H1 (cell line): ENCODE measurements at regions not wholly inside any gene's neighbourhood (a gene's known extent, or its start where the extent isn't known, plus 50 kb on each side); places are given as distances from the start of the nearest gene placed in this dataset.

Experiments
- CTCF ChIA-PET: fragments of 300-600 bp; sonication (Branson Sonifier 250); formaldehyde crosslinking; loops from one replicate; lab custom pipeline; 2021; ENCODE audit not compliant: partially characterized antibody; lab: Charles Lee
- POLR2A ChIA-PET: fragments of 300-600 bp; sonication (Branson Sonifier 250); formaldehyde crosslinking; loops from one replicate; lab custom pipeline; 2021; ENCODE audit warnings: inconsistent platforms; ENCODE audit not compliant: partially characterized antibody; lab: Charles Lee
- DNase-seq, 2 experiments: peaks; one replicate each; pipeline versions ENCODE4 v3.0.0 to v3.0.0-alpha.2; 2010 to 2022; ENCODE audit warnings: low spot score in 2 of 2, low read depth in 1 of 2, mixed read lengths in 1 of 2
- FAIRE-seq: peaks from 2 replicates; lab custom pipeline; 2011; peaks lifted over from hg19 to GRCh38; lab: Jason Lieb, UNC
- H2AFZ ChIP-seq: 2 replicates; pipeline ENCODE4 v1.8.1; 2012; ENCODE audit warnings: low read length, inconsistent platforms
- H2AK5ac ChIP-seq: 2 replicates; pipeline ENCODE4 v1.6.1; 2013; ENCODE audit warnings: low read depth, low read length
- H2BK120ac ChIP-seq: replicated peaks from 2 replicates; pipeline ENCODE3; 2013; ENCODE audit warnings: low read depth, low read length, inconsistent platforms
- H2BK12ac ChIP-seq: 2 replicates; pipeline ENCODE4 v1.6.1; 2013; ENCODE audit warnings: low read depth, low read length
- H2BK15ac ChIP-seq: 2 replicates; pipeline ENCODE4 v1.6.1; 2013; ENCODE audit warnings: low read length
- H2BK20ac ChIP-seq: 2 replicates; pipeline ENCODE4 v1.6.1; 2013; ENCODE audit warnings: low read length
- H2BK5ac ChIP-seq: 2 replicates; pipeline ENCODE4 v1.6.1; 2013; ENCODE audit warnings: low read depth, low read length
- H3K14ac ChIP-seq: 2 replicates; pipeline ENCODE4 v1.6.1; 2013; ENCODE audit warnings: inconsistent platforms; ENCODE audit not compliant: insufficient read length
- H3K18ac ChIP-seq: 2 replicates; pipeline ENCODE4 v1.6.1; 2013; ENCODE audit warnings: low read length; ENCODE audit errors: extremely low read depth
- H3K23ac ChIP-seq: 2 replicates; pipeline ENCODE4 v1.6.1; 2013; ENCODE audit warnings: inconsistent platforms; ENCODE audit not compliant: insufficient read length
- H3K23me2 ChIP-seq: 2 replicates; pipeline ENCODE4 v1.6.1; 2013; ENCODE audit warnings: low read depth, low read length
- H3K27ac ChIP-seq: 2 replicates; pipeline ENCODE4 v1.6.1; 2011; ENCODE audit warnings: low read depth, low read length, inconsistent platforms
- H3K27me3 ChIP-seq, 4 experiments: replicated peaks in 1 of 4; 1 replicate in 1 of 4; 2 replicates in 3 of 4; pipeline versions ENCODE4 v1.6.1 to v1.8.1; 2011 to 2013; ENCODE audit warnings: low read length in 3 of 4, mild to moderate bottlenecking in 3 of 4, inconsistent platforms in 2 of 4, mixed read lengths in 2 of 4, moderate library complexity in 1 of 4; ENCODE audit not compliant: control insufficient read depth in 3 of 4, insufficient read depth in 3 of 4; ENCODE audit errors: extremely low read depth in 1 of 4
- H3K36me3 ChIP-seq, 4 experiments: 2 replicates each; pipeline versions ENCODE4 v1.6.1 to v1.8.1; 2011 to 2013; ENCODE audit warnings: mild to moderate bottlenecking in 4 of 4, low read length in 3 of 4, moderate library complexity in 2 of 4, control low read depth in 1 of 4, inconsistent platforms in 1 of 4; ENCODE audit not compliant: insufficient read depth in 4 of 4, control insufficient read depth in 2 of 4
- H3K4ac ChIP-seq: replicated peaks from 2 replicates; pipeline ENCODE3; 2013; ENCODE audit warnings: low read length, low read depth, mixed read lengths, inconsistent platforms; ENCODE audit not compliant: insufficient read length
- H3K4me1 ChIP-seq, 4 experiments: replicated peaks in 1 of 4; 1 replicate in 1 of 4; 2 replicates in 3 of 4; pipeline versions ENCODE4 v1.6.1 to v1.8.1; 2011 to 2013; ENCODE audit warnings: low read length in 3 of 4, inconsistent platforms in 2 of 4, mixed read lengths in 1 of 4; ENCODE audit not compliant: insufficient read depth in 4 of 4, control insufficient read depth in 3 of 4
- H3K4me2 ChIP-seq, 2 experiments: 2 replicates each; pipeline versions ENCODE4 v1.6.1 to v1.8.1; 2011 to 2013; ENCODE audit warnings: low read depth in 2 of 2, low read length in 2 of 2, control low read depth in 1 of 2, inconsistent platforms in 1 of 2, mild to moderate bottlenecking in 1 of 2; ENCODE audit not compliant: insufficient read depth in 1 of 2
- H3K4me3 ChIP-seq, 4 experiments: fragments of 200-600, 300-600 bp in 1 of 4; sonication (generic), shearing (Covaris generic), sonication (Bioruptor Twin) in 1 of 4; 2 replicates each; pipeline versions ENCODE4 v1.5.1 to v1.8.1; 2011 to 2016; ENCODE audit warnings: low read length in 4 of 4, low read depth in 3 of 4, control low read depth in 2 of 4, inconsistent platforms in 2 of 4, mild to moderate bottlenecking in 2 of 4, mixed read lengths in 1 of 4, moderate library complexity in 1 of 4; ENCODE audit not compliant: insufficient read depth in 2 of 4; ENCODE audit errors: extremely low read depth in 1 of 4
- H3K56ac ChIP-seq: replicated peaks from 2 replicates; pipeline ENCODE3; 2013; ENCODE audit warnings: low read depth, mild to moderate bottlenecking, mixed read lengths, low read length, inconsistent platforms; ENCODE audit not compliant: insufficient read length
- H3K79me1 ChIP-seq: 2 replicates; pipeline ENCODE4 v1.6.1; 2013; ENCODE audit warnings: low read depth, low read length, control low read depth
- H3K79me2 ChIP-seq, 2 experiments: 2 replicates each; pipeline versions ENCODE4 v1.6.1 to v1.8.1; 2012 to 2013; ENCODE audit warnings: low read length in 2 of 2, mild to moderate bottlenecking in 2 of 2, inconsistent platforms in 1 of 2; ENCODE audit not compliant: insufficient read depth in 2 of 2, control insufficient read depth in 1 of 2
- H3K9ac ChIP-seq, 4 experiments: replicated peaks in 1 of 4; 1 replicate in 1 of 4; 2 replicates in 3 of 4; pipeline versions ENCODE4 v1.6.1 to v1.8.1; 2011 to 2013; ENCODE audit warnings: low read depth in 3 of 4, low read length in 3 of 4, control low read depth in 2 of 4, mild to moderate bottlenecking in 2 of 4, moderate library complexity in 2 of 4, inconsistent platforms in 1 of 4; ENCODE audit errors: extremely low read depth in 1 of 4
- H3K9me3 ChIP-seq, 2 experiments: 2 replicates each; pipeline versions ENCODE4 v1.6.1 to v1.8.1; 2012 to 2013; ENCODE audit warnings: mild to moderate bottlenecking in 2 of 2, moderate library complexity in 2 of 2, control low read depth in 1 of 2, inconsistent platforms in 1 of 2, low read depth in 1 of 2, low read length in 1 of 2, mixed read lengths in 1 of 2; ENCODE audit not compliant: insufficient read depth in 2 of 2
- H4K20me1 ChIP-seq, 2 experiments: replicated peaks in 1 of 2; 2 replicates each; pipeline versions ENCODE3 to v1.8.1; 2011 to 2013; ENCODE audit warnings: inconsistent platforms in 2 of 2, low read length in 2 of 2, mild to moderate bottlenecking in 1 of 2; ENCODE audit not compliant: insufficient read depth in 2 of 2, control insufficient read depth in 1 of 2
- H4K5ac ChIP-seq: 2 replicates; pipeline ENCODE4 v1.6.1; 2013; ENCODE audit warnings: low read length, low read depth, mixed read lengths, inconsistent platforms; ENCODE audit not compliant: insufficient read length
- H4K8ac ChIP-seq: 2 replicates; pipeline ENCODE4 v1.8.0; 2013; ENCODE audit warnings: mild to moderate bottlenecking, moderate library complexity, low read length, inconsistent platforms; ENCODE audit not compliant: insufficient read depth; ENCODE audit errors: extremely low read depth
- H4K91ac ChIP-seq: replicated peaks from 2 replicates; pipeline ENCODE3; 2013; ENCODE audit warnings: low read length, mixed read lengths, inconsistent platforms; ENCODE audit not compliant: insufficient read length
- ASH2L ChIP-seq: fragments of 200-600, 300-600 bp; sonication (generic); IDR thresholded peaks from one replicate; pipeline ENCODE4 v1.7.1; 2017; ENCODE audit warnings: low read length
- BRCA1 ChIP-seq: IDR thresholded peaks from 2 replicates; pipeline ENCODE4 v1.6.1; 2012; ENCODE audit warnings: low read depth, low read length, improper control_type of control experiment
- SP2 ChIP-seq: IDR thresholded peaks from 2 replicates; pipeline ENCODE4 v1.6.1; 2012; ENCODE audit warnings: mild to moderate bottlenecking, low read length, inconsistent platforms
- WGBS, 2 experiments: shearing (Covaris generic) in 1 of 2; methylation state at CpG; one replicate each; pipeline versions ENCODE4 v1.1.6 to v1.1.7; 2013 to 2015; ENCODE audit warnings: low lambda C conversion rate in 2 of 2, mixed read lengths in 2 of 2, inconsistent platforms in 1 of 2, low coverage in 1 of 2, missing lambda C conversion rate in 1 of 2; ENCODE audit not compliant: insufficient replicate concordance in 2 of 2, insufficient coverage in 1 of 2, insufficient read length in 1 of 2; ENCODE audit errors: extremely low coverage in 1 of 2, missing lambda C conversion rate in 1 of 2; 5-methylcytosine and 5-hydroxymethylcytosine counted together

DNA sequence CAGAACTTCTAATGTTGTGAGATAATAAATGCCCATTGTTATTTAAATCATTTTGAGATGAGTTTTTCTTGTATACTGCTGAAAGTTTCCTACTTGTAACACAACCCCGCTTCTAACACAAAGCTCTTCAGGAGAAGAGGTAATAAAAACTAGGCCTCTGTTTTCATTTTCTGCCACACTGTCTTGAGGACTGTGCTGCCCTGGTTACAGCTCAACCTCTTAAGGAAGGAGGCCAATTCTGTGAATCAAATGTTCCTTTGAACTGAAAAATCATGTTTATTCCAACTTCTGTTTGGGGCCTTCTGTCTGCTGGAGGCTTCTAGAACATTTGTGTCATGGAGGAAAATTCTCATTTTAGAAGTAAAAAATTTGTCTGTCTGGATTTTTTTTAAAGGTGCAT is 100.3 kb downstream of the LRIG3 start:
- no peak overlapping the region for H3K4me3 ChIP-seq
- no peak overlapping the region for H3K9ac ChIP-seq
- H3K4me2 ChIP-seq, result no peak overlapping the region
- H3K23me2 ChIP-seq, result no peaks in the 10 kb centered on the region
- no peak overlapping the region for H3K18ac ChIP-seq
- no peak overlapping the region for H3K14ac ChIP-seq
- 0 out of 2 replicates have a peak overlapping the region, but pooled peaks have one; percentile 47 for H2AFZ ChIP-seq
- ChIA-PET CTCF (interaction anchor here (0.6 to 3.3 kb wide), 17 partner anchors 10 to 1015 kb away, joined by 3 to 14 read pairs (median 3); no protein-coding TSS in a partner anchor), POLR2A (no interaction called here)
- H3K4ac ChIP-seq, result no peak overlapping the region
- H2BK20ac ChIP-seq, result no peak overlapping the region
- no peak overlapping the region for H2BK120ac ChIP-seq
- no peak overlapping the region for H3K23ac ChIP-seq
- H3K9me3 ChIP-seq, result no peaks in the 10 kb centered on the region
- no peak overlapping the region for H2BK12ac ChIP-seq
- no peak overlapping the region for H2BK15ac ChIP-seq
- no peaks in the 10 kb centered on the region for H3K79me2 ChIP-seq
- FAIRE-seq (no peak), DNase-seq (no peak)
- no peaks in the 10 kb centered on the region for H3K27me3 ChIP-seq
- no peak overlapping the region for H2AK5ac ChIP-seq
- H4K8ac ChIP-seq, result no peak overlapping the region
- H3K79me1 ChIP-seq, result no peaks in the 10 kb centered on the region
- H3K36me3 ChIP-seq, result no peaks in the 10 kb centered on the region
- H4K91ac ChIP-seq, result no peak overlapping the region
- H4K20me1 ChIP-seq, result no peaks in the 10 kb centered on the region
- H3K27ac ChIP-seq, result no peak overlapping the region
- H4K5ac ChIP-seq, result no peak overlapping the region
- no peak for TF ChIP-seq SP2
- no peak for TF ChIP-seq BRCA1
- TF ChIP-seq ASH2L, result no peak
- no peak overlapping the region for H3K56ac ChIP-seq
- WGBS, 2 experiments, result 93% methylated on average over 1 of the region's 1 CpG; no CpG with 5 or more reads in 1 of the 2 experiments
- H3K4me1 ChIP-seq, result no peaks in the 10 kb centered on the region
- H2BK5ac ChIP-seq, result no peak overlapping the region
